Fibroblast of pulmonary artery (primary cell): ENCODE measurements at regions not wholly inside any gene's neighbourhood (a gene's known extent, or its start where the extent isn't known, plus 50 kb on each side); places are given as distances from the start of the nearest gene placed in this dataset.
"Not testable (repeated sequence)": the region's sequence is repeated elsewhere in the genome, so short reads cannot be mapped to it uniquely, and the experiment has no call there.

Source experiments
- DNase-seq: peaks from one replicate; pipeline ENCODE4 v3.0.0-alpha.2; 2010; ENCODE audit warnings: low read depth
- H3K4me3 ChIP-seq: replicated peaks from 2 replicates; pipeline ENCODE4 v1.5.1; 2011; ENCODE audit warnings: low read depth, mild to moderate bottlenecking, control low read depth, low read length, moderate library complexity
- CTCF ChIP-seq: IDR thresholded peaks from 2 replicates; pipeline ENCODE4 v1.5.1; 2011; ENCODE audit warnings: mild to moderate bottlenecking, control low read depth, low read length, inconsistent platforms; ENCODE audit errors: missing control alignments

GRCh38 chr4:33931026-33931425, 2313.3 kb downstream of the ARAP2 start:
- H3K4me3 ChIP-seq, result no peak overlapping the region
- no peak for DNase-seq
- no peak for TF ChIP-seq CTCF

- peak; percentile 52 for DNase-seq
- H3K4me3 ChIP-seq, result no peak overlapping the region
- TF ChIP-seq CTCF, result no peak
Observed at GRCh38 chr4:33940281-33940680, 2304.0 kb downstream of the ARAP2 start.

GRCh38 chr4:33941854-33942253, 2302.5 kb downstream of the ARAP2 start:
- DNase-seq, result no peak
- no peak overlapping the region for H3K4me3 ChIP-seq
- no peak for TF ChIP-seq CTCF

GRCh38 chr4:33948921-33949320, 2295.4 kb downstream of the ARAP2 start:
- no peak for DNase-seq
- no peak for TF ChIP-seq CTCF
- H3K4me3 ChIP-seq, result no peak overlapping the region

GRCh38 chr4:33953848-33954247, 2290.5 kb downstream of the ARAP2 start:
- not testable (repeated sequence) for DNase-seq, H3K4me3 ChIP-seq

- no peak for TF ChIP-seq CTCF
- no peak overlapping the region for H3K4me3 ChIP-seq
- DNase-seq, result no peak
Observed at GRCh38 chr4:33954759-33955158, 2289.6 kb downstream of the ARAP2 start.

- DNase-seq, result peak; percentile 12
- TF ChIP-seq CTCF, result no peak
- no peak overlapping the region for H3K4me3 ChIP-seq
Observed at GRCh38 chr4:33959519-33959918, 2284.8 kb downstream of the ARAP2 start.

GRCh38 chr4:33961761-33962160, 2282.6 kb downstream of the ARAP2 start:
- DNase-seq, result no peak
- H3K4me3 ChIP-seq, result no peak overlapping the region
- TF ChIP-seq CTCF, result no peak
